ENCODE measurements at regions not wholly inside any gene's neighbourhood (a gene's known extent, or its start where the extent isn't known, plus 50 kb on each side); places are given as distances from the start of the nearest gene placed in this dataset.

DNA sequence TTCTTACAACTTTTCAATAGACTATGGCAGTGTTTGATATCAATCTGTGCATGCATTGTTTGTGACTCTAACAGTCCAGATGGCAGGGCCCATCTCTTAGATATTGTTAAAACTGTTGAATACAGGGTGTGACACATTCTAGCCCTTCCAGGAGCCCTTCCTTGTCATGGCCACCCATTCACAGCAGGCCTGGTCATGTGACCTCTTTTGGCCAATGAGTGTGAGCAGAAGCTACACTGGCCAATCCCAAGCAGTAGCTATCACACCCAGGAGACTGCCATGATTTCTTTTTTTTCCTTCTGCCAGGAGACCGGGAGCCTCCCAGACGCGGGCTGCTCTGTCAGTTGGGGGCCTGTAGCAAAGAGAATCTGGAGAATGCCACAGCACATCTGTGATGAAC lies 655.4 kb upstream of the MKI67 start:
- WGBS: 78% methylated on average over 3 of the region's 3 CpGs
- TF ChIP-seq RXRA (IDR thresholded peaks at IDR 0.05) (no peak), RAD21 (IDR thresholded peaks at IDR 0.05) (no peak), FOXA2 (IDR thresholded peaks at IDR 0.05) (no peak), JUND (IDR thresholded peaks at IDR 0.05) (no peak), YY1 (IDR thresholded peaks at IDR 0.05) (no peak), TAF1 (conservative IDR thresholded peaks at IDR 0.05) (no peak), HNF4A (conservative IDR thresholded peaks at IDR 0.05) (no peak), EGR1 (IDR thresholded peaks at IDR 0.05; ENCODE audit: low read depth in 2 of 2) (no peak), GABPA (IDR thresholded peaks at IDR 0.05 in 1 of 2, conservative IDR thresholded peaks at IDR 0.05 in 1 of 2) (no peak), SP1 (IDR thresholded peaks at IDR 0.05) (no peak), FOXA1 (IDR thresholded peaks at IDR 0.05) (no peak)
- TF ChIP-seq, protein P1, sequence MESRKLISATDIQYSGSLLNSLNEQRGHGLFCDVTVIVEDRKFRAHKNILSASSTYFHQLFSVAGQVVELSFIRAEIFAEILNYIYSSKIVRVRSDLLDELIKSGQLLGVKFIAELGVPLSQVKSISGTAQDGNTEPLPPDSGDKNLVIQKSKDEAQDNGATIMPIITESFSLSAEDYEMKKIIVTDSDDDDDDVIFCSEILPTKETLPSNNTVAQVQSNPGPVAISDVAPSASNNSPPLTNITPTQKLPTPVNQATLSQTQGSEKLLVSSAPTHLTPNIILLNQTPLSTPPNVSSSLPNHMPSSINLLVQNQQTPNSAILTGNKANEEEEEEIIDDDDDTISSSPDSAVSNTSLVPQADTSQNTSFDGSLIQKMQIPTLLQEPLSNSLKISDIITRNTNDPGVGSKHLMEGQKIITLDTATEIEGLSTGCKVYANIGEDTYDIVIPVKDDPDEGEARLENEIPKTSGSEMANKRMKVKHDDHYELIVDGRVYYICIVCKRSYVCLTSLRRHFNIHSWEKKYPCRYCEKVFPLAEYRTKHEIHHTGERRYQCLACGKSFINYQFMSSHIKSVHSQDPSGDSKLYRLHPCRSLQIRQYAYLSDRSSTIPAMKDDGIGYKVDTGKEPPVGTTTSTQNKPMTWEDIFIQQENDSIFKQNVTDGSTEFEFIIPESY (IDR thresholded peaks at IDR 0.05): no peak
- TF ChIP-seq, protein P2, sequence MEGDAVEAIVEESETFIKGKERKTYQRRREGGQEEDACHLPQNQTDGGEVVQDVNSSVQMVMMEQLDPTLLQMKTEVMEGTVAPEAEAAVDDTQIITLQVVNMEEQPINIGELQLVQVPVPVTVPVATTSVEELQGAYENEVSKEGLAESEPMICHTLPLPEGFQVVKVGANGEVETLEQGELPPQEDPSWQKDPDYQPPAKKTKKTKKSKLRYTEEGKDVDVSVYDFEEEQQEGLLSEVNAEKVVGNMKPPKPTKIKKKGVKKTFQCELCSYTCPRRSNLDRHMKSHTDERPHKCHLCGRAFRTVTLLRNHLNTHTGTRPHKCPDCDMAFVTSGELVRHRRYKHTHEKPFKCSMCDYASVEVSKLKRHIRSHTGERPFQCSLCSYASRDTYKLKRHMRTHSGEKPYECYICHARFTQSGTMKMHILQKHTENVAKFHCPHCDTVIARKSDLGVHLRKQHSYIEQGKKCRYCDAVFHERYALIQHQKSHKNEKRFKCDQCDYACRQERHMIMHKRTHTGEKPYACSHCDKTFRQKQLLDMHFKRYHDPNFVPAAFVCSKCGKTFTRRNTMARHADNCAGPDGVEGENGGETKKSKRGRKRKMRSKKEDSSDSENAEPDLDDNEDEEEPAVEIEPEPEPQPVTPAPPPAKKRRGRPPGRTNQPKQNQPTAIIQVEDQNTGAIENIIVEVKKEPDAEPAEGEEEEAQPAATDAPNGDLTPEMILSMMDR (IDR thresholded peaks at IDR 0.05; ENCODE audit: low read depth, low read length, missing input control): no peak
- Histone ChIP-seq H3K9me3 (ENCODE audit: control insufficient read depth in 4 of 4, low read length in 3 of 4) (no peaks in the 10 kb centered on the region), H3K36me3 (ENCODE audit: control insufficient read depth in 4 of 4, insufficient read depth in 3 of 4, low read depth in 1 of 4, low read length in 3 of 4) (no peaks in the 10 kb centered on the region), H3K4me3 (ENCODE audit: low read depth in 1 of 3, low read length in 3 of 3) (no peak overlapping the region), H3K4me1 (ENCODE audit: control insufficient read depth in 4 of 4, insufficient read depth in 4 of 4, low read length in 3 of 4) (no peaks in the 10 kb centered on the region), H3K27ac (ENCODE audit: low read depth in 1 of 2, low read length in 2 of 2) (no peak overlapping the region), H3K27me3 (ENCODE audit: control insufficient read depth in 4 of 4, insufficient read depth in 4 of 4, low read length in 3 of 4) (no peaks in the 10 kb centered on the region), H3K9ac (ENCODE audit: low read depth in 1 of 2, low read length in 2 of 2) (no peak overlapping the region)
- DNase-seq (ENCODE audit: low spot score): peak; percentile 8

DNA sequence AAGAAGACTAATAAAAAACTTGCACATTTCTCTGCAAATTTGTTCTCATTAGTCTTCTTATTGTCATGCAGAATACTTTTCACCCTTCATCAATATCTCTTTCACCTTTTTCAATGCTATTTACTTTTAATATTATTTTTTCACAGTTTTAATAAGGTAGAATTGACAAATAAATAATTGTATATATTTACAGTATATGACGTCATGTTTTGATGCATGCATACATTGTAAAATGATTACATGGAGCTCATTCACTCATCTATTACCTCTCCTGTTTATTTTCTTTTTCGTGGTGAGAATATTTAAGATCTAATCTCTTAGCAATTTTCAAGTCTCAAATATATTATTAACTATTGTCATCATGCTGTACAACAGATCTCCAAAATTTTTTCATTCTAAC lies 658.2 kb upstream of the MKI67 start:
- Histone ChIP-seq H3K4me3 (ENCODE audit: low read depth in 1 of 3, low read length in 3 of 3) (no peak overlapping the region), H3K9me3 (ENCODE audit: control insufficient read depth in 4 of 4, low read length in 3 of 4) (no peaks in the 10 kb centered on the region), H3K27ac (ENCODE audit: low read depth in 1 of 2, low read length in 2 of 2) (no peak overlapping the region), H3K4me1 (ENCODE audit: control insufficient read depth in 4 of 4, insufficient read depth in 4 of 4, low read length in 3 of 4) (no peaks in the 10 kb centered on the region), H3K27me3 (ENCODE audit: control insufficient read depth in 4 of 4, insufficient read depth in 4 of 4, low read length in 3 of 4) (no peaks in the 10 kb centered on the region), H3K9ac (ENCODE audit: low read depth in 1 of 2, low read length in 2 of 2) (no peak overlapping the region), H3K36me3 (ENCODE audit: control insufficient read depth in 4 of 4, insufficient read depth in 3 of 4, low read depth in 1 of 4, low read length in 3 of 4) (no peaks in the 10 kb centered on the region)
- DNase-seq (ENCODE audit: low spot score): no peak
- WGBS: 53% methylated on average over 2 of the region's 2 CpGs
- TF ChIP-seq, protein P1 (IDR thresholded peaks at IDR 0.05): no peak
- TF ChIP-seq HNF4G (IDR thresholded peaks at IDR 0.05): no peak
- no peak for TF ChIP-seq EGR1 (IDR thresholded peaks at IDR 0.05; ENCODE audit: low read depth in 2 of 2)
- TF ChIP-seq YY1 (IDR thresholded peaks at IDR 0.05): no peak
- TF ChIP-seq FOXA2 (IDR thresholded peaks at IDR 0.05): no peak
- no peak for TF ChIP-seq GABPA (IDR thresholded peaks at IDR 0.05 in 1 of 2, conservative IDR thresholded peaks at IDR 0.05 in 1 of 2)
- no peak for TF ChIP-seq SP1 (IDR thresholded peaks at IDR 0.05)
- TF ChIP-seq, protein P3, sequence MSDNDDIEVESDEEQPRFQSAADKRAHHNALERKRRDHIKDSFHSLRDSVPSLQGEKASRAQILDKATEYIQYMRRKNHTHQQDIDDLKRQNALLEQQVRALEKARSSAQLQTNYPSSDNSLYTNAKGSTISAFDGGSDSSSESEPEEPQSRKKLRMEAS (IDR thresholded peaks at IDR 0.05): no peak
- no peak for TF ChIP-seq RXRA (IDR thresholded peaks at IDR 0.05)
- no peak for TF ChIP-seq TAF1 (conservative IDR thresholded peaks at IDR 0.05)
- no peak for TF ChIP-seq NR2F2 (IDR thresholded peaks at IDR 0.05)
- TF ChIP-seq, protein P2 (IDR thresholded peaks at IDR 0.05; ENCODE audit: low read depth, low read length, missing input control): no peak
- no peak for TF ChIP-seq FOXA1 (IDR thresholded peaks at IDR 0.05)
- no peak for TF ChIP-seq HNF4A (conservative IDR thresholded peaks at IDR 0.05)
- TF ChIP-seq, protein P4, sequence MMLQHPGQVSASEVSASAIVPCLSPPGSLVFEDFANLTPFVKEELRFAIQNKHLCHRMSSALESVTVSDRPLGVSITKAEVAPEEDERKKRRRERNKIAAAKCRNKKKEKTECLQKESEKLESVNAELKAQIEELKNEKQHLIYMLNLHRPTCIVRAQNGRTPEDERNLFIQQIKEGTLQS (IDR thresholded peaks at IDR 0.05): no peak
- no peak for TF ChIP-seq RAD21 (IDR thresholded peaks at IDR 0.05)

Data from liver (tissue), 8 donors.